ENCODE measurements at regions not wholly inside any gene's neighbourhood (a gene's known extent, or its start where the extent isn't known, plus 50 kb on each side); places are given as distances from the start of the nearest gene placed in this dataset.
"Not testable (repeated sequence)": the region's sequence is repeated elsewhere in the genome, so short reads cannot be mapped to it uniquely, and the experiment has no call there.

DNA sequence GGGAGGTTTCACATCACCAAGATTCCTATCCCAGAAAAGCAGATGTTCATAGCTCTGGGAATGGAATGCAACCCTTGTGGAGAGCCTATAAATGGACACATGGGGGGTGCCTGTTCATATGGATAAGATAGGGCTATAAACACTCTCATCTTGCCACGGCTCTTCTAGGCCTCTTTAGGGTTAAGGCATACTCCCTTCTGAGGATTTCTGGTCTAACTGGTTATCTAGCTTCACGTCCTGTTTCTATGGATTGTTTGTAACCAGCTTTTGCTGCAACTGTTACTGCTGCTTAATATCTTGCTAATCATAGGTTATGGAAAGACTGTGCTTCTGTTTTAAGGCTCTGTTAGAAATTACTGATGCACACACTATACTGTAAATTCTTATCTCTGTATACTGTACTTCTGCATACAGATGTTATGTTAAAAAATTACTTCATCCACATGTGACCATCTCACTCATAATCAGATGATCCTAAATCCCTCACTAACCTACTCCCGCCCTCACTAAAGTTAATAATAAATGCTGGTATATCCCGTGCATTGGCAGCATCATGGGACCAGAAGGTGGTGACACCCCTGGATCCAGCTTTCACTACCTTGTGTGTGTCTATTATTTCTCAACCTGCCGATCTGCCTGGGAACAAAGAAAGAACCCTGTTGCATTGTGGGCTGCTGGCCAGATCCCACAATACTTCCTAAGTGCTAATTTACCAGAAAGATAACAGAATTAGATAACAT lies 68.7 kb downstream of the PRKAB2 start:
- not testable (repeated sequence) for DNase-seq

DNA sequence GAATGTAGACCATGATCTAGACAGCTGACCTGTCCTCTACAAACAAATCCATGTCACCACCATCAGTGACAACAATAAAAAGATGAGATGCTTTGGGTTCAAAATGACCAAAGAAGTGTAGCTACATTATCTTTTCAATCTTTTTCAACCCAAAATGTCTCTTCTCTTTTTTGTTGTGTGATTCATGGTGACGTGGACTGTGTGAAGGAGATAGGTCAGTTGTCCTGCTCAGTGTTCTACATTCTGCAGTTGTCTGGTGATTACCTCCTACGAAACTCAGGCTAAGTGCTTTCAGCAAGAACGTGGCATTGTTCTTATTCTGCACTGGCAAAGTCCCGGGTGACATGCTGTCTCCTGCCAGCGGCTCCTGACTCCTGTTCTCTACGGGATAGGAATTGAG lies 73.1 kb downstream of the PRKAB2 start:
- DNase-seq: no peak

DNA sequence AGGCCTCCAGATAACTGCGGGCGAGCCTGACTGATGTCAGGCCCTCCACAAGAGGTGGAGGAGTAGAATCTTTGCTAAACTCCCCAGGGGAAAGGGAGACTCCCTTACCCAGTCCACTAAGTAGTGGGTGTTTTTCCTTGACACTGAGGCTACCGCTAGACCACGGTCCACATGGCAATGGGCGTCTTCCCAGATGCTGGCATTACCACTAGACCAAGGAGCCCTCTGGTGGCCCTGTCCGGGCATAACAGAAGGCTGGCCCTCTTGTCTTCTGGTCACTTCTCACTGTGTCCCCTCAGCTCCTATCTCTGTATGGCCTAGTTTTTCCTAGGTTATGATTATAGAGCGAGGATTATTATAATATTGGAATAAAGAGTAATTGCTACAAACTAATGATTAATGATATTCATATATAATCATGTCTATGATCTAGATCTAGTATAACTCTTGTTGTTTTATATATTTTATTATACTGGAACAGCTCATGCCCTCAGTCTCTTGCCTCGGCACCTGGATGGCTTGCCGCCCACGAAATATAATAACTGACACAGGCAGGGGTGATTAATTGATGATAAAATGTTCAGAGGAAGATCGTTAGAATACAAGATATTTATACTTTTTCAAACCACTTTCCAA lies 73.8 kb downstream of the PRKAB2 start:
- DNase-seq: not testable (repeated sequence)

DNA sequence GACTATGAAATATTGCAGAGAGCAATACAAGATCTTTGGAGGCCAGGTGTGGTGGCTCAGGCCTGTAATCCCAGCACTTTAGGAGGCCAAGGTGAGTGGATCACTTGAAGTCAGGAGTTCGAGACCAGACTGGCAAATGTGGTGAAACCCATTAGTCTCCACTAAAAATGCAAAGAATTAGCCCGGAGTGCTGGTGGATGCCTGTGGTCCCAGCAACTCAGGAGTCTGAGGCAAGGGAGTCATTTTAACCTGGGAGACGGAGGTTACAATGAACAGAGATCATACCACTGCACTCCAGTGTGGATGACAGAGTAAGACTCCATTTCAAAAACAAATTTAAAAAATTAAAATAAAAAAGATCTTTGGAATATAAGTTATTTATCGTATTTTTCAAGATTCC lies 76.6 kb downstream of the PRKAB2 start:
- no peak for DNase-seq

DNA sequence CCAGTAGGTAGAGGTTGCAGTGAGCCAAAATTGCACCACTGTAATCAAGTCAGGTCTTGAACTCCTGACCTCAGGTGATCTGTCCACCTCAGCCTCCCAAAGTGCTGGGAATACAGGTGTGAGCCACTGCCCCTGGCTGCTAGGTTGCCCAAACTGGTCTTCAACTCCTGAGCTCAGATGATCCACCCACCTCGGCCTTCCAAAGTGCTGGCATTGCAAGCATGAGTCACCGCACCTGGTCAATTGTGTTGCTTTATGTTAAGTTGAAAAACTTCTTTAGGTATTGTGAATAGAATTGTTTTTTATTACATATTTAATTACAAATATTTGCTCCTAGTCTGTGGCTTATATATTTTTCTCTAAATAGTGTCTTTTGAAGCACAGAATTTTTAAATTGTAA lies 80.5 kb downstream of the PRKAB2 start:
- no peak for DNase-seq

DNA sequence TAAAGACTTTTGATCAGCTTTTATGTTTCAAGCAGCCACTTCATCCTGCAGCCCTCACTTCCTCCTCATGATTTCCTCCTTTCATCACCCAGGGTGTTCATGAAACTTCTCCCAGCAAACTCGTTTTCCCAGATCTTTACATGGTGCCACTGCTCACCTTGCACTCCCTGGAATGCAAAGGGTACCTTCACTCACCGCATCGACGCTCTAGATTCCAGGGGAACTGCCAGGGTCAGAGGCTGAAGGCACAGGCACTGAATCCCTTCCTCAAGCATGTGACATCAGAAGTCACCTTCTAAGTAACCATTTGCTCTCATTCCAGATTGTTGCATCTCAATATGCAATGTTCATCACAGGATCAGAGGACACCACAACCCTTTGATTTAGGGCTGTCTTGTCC lies 82.8 kb downstream of the PRKAB2 start:
- no peak for DNase-seq

DNA sequence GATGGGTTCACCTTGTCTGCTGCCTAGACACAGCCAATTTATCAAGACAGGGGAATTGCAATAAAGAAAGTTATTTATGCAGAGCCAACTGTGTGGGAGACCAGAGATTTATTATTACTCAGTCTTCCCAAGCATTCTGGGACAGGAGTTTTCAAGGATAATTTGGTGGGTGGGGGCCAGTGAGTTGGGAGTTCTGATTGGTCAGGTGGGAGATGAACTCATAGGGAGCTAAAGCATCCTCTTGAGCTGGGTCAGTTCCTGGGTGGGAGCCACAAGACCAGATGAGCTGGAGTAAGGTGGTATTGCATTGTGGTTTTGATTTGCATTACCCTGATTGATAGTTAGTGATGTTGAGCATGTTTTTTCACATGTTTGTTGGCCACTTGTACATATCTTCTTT lies 86.1 kb downstream of the PRKAB2 start:
- no peak for DNase-seq

DNA sequence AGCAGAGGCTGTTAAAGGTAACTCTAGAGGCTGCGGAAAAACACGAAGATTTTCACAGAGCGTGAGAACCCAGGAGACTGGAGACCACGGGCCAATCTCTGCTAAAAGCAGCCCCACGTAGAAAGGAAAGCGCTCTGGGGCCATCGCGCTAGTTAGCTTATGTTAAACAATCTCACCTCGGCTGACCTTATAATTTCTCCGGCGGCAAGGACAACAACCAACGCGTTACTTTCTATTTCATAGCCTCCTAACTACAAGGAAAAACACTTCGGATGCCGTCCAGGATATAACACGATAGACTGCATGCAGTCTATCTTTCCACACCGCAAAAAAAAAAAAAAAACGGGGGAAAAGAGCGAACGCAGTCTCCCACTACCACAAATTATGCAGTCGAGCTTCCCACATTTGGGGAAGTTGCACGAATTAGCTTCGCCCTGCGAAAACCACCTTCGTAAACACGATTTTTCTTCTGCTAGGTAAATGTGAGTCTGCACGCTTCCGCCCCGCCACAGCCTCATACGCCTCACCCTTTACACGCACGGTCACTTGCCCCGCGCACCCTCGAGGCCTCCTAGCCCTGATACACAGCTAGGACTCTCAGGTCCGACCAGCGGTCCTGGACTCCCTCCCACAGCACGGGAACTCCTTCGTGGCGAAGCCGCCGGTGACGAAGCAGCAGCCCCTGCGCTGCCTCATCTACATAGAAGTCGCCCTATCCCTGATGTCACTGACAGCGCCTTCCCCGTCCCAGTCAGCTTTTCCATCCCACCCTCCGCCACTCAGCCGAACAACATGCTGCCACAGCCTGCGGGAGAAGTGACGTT lies 87.8 kb downstream of the PRKAB2 start:
- peak; percentile 94 for DNase-seq

DNA sequence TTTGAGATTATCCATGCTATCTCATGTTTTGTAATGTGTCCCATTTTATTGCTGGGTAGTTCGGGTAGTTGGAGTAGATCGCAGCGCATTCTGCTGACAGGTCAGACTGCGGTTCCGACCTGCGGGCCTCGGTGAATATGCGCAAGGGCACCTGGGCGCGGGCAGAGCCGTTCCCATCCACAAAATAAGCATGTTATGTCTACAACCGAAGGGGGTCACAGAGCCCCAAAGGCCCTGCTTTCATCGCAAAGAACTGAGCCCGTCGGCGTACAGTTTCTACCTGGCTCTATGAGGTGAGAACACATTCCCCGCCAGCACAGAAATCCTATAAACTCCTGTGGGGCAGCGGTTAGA lies 88.4 kb downstream of the PRKAB2 start:
- DNase-seq: no peak

DNA sequence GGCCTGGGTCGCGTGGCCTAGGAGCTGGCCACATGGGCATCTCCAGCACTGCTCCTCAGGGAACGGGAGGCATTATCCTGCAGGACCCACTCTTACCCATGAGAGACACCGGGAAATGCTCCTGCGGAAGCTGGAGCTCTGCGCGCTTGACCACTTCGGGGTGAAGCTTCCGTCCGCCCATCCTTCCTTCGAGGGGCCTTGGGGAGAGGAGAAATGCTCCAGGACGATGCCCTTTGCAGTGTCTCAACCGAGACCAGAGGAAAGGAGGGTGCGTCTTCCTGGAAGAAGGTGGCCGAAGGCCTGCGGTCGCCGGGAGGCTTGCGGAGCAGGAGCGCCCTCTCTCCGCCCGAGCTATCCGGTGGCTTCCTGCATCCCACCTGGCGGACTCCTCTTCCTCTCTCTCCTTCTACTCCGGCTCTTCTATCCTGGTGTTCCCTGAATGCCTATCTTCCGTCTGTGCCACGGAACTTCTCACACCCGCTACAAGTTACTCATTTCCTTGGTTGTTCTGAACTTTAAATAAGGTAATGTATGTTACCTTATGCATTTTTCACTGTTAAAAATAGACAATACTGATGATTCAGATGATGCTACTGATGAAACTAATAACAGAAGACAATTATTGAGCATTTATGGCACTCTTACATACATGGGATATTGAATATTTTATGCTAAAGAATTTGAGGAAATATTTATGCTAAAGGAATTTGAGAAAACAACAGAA lies 91.4 kb downstream of the PRKAB2 start:
- no peak for DNase-seq

DNA sequence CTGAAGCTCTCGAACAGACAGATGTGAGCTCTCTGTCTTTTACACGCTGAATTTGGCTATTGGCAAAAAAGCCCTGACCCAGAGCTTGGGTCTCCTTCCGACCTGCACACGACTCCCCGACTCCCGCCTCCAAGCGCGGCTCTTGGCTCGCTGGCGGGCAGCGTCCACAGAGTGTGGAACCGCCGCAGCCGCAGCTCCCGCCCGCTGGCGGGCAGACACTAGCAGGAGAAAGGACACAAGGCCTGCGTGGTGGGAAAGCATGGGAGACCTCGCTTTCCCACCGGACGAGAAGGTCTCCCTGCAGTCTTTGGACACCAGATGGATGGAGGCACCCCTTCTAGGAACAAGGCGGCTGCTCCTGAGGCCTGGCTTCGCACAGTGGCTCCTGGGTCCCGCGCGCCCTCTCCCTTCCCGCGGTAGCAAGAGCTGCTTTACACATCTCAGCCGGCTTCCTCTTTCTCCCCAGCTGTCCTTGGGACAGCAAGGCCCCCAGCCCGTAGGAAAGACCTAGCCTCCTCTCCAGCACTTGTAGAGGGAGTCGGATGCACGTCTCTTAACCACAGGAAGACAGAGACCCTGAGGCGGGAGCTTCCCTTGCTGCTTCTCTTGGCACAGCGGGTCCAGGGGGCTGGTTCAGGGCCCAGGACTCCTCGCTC lies 92.1 kb downstream of the PRKAB2 start:
- DNase-seq: no peak

DNA sequence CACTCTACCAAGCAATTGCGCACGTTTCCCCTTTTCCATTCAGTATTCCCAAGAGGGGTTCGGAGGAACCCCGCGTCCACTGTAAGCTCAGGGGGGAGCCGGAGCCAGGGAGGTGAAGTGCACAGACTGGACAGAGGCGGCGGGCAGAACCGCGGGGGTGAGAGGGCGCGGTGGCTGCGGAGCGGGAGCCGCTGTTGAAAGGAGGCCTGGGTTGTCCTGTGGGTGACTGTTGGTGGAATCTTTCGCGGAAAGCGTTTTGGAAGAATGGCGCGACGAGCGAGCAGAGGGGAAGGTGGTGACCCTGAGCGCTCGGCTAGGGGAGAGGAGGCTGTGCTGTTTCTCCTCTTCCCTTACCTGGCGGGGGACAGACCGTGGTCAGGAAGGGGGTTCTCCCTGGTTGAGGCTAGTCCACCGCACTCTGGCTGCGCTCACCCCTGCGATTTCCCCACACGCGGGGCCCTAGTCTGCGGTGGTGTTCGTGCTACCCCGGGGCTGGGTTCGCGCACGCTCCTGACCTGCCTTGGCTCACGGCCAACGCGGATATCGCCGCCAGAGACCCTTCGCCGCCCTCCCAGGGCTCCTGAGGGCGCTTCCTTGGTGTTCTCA lies 92.8 kb downstream of the PRKAB2 start:
- DNase-seq: no peak

DNA sequence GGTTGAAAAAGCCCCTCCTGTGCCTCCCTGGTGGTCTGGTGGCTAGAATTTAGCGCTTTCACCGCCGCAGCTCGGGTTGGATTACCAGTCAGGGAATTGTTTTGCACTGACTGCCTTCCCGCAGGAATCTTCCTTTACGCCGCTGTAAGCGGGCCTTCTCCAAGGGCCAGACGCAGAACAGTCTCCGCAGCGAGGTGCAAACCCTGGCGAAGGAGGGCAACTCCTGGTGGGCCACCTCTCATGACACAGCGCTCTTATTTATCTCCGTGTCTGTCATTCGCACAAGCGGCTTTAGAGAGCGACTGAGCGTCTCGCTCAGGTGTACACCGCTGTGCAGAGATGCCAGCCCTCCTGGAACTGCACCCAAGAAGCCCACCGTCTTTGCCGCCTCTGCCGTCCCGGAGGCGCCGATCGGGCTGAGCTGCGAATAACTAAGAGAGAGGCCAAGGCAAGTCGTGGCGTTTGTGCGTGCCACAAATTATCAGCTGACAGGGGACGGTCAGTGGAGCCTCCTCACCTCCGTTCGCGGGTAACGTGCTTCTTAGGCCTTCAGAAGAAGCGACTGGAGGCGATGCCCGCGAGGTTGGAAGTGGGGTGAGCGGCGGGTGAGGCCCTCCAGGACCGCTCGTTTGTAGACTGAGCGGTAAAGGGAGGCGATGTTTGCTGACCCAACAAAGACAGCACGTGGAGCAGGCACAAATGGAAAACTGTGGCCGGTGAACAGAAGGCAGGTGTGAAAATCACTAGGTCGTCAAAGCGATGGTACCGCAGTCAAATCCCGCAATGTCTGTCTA lies 93.5 kb downstream of the PRKAB2 start:
- DNase-seq: no peak

DNA sequence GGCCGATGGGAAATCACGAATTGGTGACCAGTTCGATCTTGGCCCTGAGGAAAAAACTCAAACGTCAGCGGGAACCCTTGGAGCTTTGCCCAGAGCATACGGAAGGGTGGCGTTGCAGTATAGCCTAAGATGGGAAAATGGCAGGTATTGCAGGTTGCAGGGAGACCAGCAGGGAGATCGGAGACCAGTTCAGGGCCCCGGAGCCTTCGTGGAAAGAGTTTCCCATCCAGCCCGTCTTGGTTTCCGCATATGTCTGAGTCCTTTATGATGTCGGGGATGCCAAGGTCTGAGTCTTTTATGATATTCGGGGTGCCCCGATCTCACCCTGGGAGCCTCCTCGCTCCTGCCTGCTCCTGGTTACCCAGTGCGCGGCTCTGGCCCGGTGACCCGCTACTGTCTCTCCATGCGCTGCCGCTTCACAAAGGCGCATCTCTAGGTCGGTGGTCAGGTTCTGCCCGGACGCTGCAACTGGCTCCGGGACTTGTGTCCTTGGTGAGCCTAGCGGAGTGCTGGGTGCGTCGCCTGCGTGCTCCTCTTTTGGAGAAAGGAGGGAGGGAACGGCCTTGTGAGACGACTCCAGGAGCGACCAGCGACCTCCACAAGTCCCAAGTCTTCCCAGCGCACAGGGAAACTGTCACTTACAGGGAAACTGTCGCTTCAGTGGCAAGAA lies 94.2 kb downstream of the PRKAB2 start:
- DNase-seq: no peak

DNA sequence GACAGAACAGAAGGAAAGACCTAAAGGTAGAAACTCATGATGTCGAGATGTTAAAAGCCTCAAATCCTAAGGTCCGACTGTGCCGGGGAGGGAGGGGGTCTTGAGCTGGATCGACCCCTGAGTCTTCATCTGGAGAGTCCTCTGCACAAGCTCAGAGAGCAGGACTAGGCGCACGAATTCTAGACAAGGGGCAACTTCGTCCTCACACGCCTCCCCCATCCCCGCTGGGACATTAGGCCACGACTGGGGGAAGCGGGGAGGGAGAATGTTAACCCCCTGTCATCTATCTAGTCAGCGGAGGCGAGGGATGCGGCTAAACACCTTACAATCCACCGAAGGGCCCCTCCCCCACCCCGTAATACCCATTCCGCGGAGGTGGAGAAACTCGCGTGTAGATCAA lies 94.7 kb downstream of the PRKAB2 start:
- no peak for DNase-seq

DNA sequence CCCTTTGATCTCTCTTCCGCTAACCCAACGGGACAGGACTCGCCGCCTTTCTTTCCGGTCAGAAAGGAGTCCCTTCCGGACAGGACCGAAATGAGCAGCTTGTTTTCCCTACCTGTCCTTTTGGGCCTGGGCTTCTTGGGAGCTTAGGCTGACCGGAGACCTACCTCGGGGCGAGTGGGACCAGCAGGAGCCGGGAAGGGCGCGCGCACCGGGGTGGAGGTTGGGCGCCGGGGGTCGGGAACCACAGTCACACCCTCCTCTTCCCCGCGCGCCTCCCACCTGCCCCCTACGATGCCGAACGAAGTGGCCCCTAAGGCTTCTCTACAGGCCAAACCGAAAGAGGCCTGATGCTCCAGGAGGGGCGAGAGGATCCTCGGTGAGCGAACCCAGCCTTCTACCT lies 95.2 kb downstream of the PRKAB2 start:
- no peak for DNase-seq

DNA sequence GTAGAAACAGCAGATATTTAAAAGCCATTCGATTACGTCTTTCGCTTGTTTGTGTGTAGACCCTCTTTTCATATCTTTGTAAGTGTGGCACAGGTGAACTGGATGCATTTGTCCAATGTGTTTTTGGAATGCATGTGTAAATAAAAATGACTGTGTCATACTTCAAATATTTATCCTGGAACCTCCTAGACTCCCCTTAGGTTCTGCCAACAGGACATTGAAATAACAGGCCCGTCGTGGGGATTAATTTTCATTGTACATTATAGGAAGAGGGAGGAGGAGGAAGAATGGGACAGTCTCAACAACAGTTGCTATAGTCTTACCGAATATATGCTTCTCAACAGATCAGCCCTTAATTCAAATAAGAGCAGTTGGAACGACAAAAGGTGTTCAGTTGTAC lies 95.8 kb downstream of the PRKAB2 start:
- DNase-seq: no peak

DNA sequence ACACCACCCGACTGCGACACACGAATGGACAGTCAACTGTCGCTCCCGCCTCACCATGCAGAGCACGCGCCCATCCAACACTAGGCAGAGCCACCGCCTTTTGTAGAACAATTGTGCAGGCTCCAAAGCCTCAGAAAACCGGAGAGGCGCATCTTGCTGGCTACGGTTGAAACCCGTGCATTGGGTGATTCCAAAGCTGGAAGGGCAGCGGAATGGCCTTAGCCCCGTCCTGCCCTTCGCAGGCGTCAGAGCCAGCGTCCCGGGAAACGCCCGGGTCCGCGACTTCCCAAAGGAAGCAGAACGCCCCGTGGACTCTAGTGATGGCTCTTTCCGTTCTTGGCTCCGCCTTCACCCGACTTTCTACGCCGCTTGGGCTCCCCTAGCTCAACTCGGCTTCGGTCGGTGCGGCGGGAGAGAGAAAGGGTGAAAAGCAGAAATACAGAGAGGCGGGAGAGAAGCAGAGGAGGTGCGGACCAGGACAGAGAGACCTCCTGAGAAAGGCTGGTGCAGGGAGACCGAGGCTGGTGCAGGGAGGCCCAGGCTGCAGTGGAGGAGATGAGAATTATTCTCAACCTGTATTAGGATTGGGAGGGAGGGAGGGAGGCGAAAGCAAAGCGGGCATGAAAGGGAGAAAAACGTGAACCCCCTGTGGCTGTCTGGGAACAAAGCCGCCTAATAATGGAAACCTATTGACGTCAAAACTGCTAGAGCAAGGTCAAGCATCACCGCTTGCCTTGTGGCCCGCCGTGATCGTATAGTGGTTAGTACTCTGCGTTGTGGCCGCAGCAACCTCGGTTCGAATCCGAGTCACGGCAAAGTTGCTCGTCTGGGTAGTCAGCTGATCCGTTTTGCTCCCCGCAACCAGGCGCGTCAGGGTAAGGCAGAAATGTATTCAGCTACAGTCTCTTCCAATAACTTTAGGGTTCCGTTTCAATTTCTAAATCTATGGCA lies 99.5 kb downstream of the PRKAB2 start:
- peak; percentile 14 for DNase-seq

DNA sequence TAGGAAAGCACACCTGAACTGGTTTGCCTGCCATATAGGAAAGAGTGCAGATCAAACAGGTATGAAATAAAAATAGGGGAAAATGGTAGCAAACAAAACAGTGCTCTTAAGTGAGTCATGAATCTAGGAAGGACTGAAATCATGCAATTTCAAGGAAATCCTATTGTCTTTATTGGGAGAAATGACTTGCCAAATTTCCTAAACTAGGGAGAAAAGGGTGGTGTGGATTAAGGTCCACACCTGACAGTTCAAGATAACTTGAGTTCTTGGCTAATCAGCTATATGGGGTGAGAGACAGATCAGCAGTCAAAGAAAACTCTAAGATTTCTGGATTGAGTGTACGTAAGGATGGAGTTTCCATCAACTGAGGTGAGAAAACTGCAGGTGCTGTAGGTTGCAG lies 101.1 kb downstream of the PRKAB2 start:
- no peak for DNase-seq

DNA sequence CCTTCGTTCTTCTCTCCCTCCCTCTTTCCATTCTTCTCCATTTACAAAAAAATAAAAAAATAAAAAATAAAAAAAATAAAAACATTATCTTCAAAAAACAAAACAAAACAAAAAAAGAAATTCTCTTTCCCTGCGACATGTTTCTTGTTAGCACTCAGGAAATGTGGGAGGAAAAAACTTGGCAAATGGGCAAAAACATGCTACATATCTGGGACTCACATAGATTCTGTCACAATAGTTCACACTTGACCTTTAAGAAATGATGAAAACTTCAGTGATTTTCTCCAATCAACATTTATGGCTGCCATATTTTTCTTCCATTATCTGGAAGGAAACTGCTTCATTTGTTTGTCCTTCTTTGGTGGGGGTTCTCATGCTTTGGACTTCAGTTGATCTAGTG lies 109.3 kb downstream of the PRKAB2 start:
- no peak for DNase-seq
